K562 (cell line): ENCODE measurements at regions not wholly inside any gene's neighbourhood (a gene's known extent, or its start where the extent isn't known, plus 50 kb on each side); places are given as distances from the start of the nearest gene placed in this dataset.

Experiments used
- ATF7 ChIP-seq: fragments of 450-650 bp; IDR thresholded peaks from 2 replicates; pipeline ENCODE4 v1.7.1; 2014; ENCODE audit warnings: mild to moderate bottlenecking, moderate library complexity
- POLR2A ChIP-seq: fragments of 450-650 bp; conservative IDR thresholded peaks from 2 replicates; pipeline ENCODE4 v1.6.1; 2016
- RBM25 ChIP-seq: fragments of 200-400 bp; formaldehyde crosslinking; IDR thresholded peaks from 2 replicates; pipeline ENCODE4 v1.6.1; 2018; ENCODE audit warnings: low read length, low read depth, moderate library complexity; ENCODE audit not compliant: severe bottlenecking
- RFX1 ChIP-seq: fragments of 450-650 bp; IDR thresholded peaks from 2 replicates; pipeline ENCODE4 v1.6.1; 2016; ENCODE audit warnings: mild to moderate bottlenecking, moderate library complexity

DNA sequence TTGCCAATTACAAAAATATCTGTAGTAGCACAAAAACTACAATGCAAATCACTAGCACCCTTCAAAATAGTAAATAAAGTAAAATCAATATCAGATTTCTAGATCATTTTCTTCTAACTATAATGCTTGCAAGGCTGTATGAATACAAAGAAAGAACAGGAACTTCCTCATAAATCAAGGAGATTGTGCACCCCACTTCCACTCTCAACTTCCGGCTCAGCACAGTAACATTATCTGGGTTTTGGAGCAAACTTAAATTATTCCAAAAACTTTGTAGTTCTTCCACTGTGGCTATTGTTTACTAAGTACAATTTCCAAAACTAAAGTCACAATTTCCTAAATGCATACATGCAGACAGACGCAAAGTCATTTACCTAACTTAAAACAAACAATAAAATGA lies 778.3 kb upstream of the SLC10A2 start:
- TF ChIP-seq RFX1 (no peak), RBM25 (no peak), ATF7 (no peak), POLR2A (no peak)
